ENCODE measurements at regions not wholly inside any gene's neighbourhood (a gene's known extent, or its start where the extent isn't known, plus 50 kb on each side); places are given as distances from the start of the nearest gene placed in this dataset.

DNA sequence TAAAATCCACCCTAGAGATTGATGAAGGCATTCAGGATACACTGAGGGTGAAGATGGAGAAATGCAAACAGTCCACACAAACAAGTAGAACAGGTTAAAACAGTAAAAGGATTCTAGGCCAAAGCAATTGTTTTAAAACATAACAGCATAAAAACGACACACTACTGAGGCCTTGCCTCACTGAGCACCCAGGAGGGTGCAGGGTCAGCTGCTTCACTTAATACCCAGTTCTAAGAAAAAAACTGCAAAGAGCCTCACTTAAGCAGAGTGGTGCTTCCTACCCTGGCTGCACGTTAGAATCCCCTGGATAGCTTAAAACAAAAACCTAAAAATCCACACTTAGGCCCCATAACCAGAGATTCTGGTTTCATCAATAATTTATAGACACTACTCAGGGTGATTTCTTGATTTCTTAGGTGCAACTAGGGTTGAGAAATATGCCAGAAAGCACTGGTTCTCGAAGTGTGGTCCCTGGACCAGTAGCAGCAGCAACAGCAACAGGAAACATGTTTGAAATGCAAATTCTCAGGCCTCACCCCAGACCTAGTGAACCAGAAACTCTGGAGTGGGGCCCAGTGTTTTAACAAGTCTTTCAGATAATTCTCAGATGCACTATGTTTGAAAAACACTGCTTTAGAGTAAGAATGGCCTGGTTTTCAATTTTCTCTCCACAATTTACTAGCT lies 279.1 kb downstream of the ZEB2 start:
- DNase-seq = no peak

DNA sequence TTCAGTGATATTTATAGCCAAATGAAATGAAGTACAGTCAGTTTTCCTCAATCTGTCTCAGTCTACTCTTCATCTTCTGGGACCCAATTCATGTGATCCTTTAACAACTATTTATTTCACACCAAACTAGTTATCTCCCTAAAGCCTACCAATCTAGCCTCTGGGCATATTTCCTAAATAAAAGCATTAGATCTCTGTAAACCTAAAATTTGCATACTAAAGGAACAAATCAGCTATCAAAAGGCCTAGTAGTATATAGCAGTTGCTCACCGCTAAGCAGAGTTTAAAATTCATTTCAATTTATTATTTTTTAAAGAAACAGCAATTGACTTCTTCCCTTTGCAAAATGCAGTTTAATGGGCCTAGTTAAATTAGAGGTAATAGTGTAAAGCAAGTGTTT lies 280.2 kb downstream of the ZEB2 start:
- DNase-seq = no peak

DNA sequence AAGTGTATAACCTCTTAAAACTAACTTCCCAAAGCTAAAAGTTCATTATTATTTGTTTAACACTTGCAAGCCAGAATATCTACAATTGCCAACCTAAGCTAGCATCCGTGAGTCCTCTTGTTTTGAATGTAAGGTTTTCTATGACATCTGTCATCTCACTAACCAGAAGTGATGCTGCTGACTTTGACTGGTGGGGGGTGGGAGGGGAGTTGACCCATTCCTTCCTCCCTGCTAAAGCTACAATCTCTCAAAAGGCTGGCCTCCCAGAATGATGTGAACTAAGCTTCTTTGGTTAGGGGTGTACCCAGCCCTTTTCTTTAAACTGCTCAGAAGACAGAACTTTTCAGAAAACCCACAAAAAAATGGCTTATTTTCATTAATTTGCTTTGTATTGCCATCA lies 280.6 kb downstream of the ZEB2 start:
- DNase-seq = no peak

DNA sequence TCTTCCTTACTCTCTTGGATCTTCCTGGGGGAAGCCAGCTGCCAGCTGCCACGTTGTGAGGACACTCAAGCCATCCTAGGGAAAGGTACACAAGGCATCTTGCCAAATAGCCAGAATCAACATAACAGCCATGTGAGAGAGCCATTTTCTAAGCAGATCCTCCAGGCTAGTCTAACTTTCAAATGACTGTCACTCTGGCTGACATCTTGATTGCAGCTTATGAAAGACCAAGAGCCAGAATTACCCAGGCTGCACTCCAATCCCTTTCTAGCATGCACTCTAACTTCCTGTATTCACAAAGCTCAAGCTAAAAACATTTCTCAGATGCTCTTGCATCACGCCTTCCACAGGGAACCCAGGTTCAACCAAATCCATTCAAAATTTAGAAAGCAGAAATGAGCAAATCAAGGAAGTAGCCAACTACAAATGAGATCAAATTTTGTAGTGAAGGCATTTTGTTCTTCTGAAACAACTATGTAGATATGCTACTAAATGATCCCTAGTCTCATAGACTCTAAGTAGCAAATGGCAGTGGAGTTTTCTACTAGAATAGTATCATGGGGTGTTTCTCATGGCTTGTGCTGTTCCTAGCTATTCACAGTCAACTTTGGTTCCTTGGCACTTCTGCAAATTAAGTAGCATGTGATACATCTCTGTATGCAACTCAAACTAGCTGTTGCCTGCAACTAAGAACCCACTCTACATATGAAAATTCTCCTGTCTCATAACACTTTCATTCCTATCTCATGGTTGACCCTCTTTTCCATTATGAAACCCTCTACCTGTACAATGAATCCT lies 281.9 kb downstream of the ZEB2 start:
- no peak for DNase-seq

DNA sequence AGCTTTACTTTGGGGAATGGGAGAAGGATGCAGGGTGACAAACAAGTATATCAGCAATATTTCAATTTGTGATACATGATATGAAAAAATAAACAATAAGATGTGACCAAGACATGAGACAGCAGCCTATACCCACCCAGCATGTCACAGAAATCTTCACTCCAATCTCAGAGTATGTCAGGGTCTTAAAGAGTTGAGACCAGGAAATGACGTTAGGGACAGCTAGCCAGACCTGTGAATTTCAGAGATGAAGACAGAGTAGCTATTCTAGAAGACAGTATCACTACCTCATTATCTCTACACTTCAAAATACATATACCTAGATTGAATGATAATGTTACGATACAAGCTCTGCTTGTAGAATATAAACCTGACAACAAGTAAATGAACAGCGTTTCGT lies 282.8 kb downstream of the ZEB2 start:
- DNase-seq = no peak

DNA sequence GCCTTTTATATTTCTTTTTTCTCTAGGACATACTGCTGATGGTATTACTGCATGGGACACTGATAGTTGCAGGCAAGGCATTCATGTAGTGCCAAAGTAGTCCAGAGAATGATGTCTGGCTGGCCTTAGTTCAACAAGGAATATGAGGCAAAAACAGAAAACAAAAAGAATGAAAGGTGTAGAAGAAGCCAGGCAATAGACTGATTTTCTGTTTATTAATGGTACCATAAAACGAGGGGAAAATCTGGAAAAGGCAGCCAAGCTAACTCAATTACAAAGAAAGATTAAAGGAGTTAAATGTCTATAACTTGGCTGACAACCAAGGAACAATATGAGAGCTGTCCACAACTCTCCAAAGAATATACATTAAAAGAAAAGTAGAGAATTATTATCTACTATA lies 284.9 kb downstream of the ZEB2 start:
- no peak for DNase-seq

DNA sequence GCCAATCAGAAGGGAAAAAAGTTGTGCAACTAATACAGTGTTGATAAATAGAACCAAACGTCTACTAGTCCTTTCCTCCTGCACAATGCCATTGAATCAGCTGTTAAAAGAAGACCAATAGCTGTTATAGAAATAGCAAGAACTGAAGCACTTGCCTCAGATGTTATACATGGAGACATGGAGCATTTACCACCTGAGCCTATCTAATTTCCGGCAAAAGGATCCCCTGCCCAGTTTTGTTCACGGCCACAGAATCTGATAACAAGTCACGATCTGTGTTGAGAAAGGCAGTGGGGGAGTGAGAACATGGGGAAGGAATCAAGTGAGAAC lies 285.4 kb downstream of the ZEB2 start:
- no peak for DNase-seq

DNA sequence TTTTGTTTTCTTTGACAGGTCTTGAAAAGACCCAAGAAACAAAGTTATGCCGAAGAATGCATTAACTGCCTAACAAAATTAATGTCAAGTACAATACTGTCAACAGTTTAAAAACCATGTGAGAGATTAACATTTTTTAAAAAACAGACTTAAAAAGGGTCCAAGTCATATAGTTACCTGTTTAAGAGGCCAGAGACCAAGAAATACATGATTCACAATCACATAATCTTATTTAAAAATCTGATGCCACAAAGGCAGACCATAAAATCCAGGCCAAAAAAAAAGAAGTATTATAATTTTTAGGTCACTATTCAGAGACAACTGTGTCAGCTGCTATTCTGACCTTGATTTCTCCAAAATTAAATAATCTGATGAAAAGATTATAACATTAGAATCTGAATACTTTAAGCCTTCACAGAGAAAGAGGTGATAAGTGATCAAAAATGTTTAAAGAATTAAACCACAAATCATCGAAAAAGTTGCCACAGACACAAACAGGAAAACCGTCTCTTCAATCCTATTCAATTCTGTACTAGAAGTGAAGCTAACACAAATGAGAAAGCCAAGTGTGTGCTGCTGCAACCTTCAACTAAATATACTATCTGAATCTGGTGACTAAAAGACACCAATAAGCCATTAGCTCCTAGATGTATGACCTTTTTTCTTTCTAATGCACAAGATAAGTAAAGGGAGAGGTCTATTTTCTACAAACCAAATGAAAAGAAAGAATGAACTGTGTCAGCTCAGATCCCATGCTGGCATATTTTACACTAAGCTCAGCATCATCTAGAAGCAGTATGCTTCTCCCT lies 286.0 kb downstream of the ZEB2 start:
- DNase-seq = no peak

DNA sequence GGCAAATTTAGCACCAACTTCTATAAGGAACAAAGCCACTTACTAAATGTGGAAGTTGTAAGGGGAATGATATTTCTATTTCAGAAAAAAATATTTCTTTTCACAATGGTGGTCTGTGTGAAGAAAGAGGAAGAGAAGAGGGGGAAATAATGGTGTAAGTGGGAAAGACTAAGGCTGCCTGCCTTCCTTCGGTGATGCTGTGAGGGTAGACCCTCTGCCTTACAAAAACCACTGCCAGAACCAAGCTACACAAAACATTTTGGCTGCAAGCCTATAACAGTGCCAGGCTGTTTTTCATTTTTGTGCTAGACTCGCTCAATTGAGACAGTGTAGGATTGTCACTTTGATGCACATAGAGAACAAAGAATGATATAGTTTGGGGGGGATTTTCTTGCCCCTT lies 286.6 kb downstream of the ZEB2 start:
- no peak for DNase-seq

DNA sequence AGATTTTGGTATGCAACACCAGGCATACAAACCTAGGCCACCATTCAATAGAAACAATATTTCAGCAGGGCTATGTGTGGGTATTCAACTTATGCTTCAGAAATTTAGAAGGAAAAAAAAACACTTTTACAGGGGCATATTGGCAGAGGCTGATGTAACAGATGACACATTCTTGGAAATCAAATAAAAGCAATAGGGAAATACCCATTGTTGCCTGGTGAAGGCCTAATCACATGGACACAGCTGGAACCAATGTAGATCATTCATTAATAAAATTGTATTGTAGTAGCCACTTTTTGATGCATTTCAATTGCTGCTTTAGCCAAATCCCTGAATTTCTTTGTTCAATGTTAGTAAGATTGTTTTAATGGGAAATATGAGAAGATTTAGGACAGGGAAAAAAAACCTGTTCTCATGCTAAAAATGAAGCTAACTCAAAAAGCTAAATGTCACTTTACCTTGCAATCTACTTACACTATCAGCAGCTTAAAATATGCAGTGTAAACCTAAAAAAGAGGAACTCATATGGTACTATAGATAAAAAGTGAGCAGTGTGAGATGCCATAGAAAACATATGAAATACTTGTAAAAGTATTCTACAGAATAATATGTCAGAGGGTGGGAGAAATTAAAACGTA lies 289.4 kb downstream of the ZEB2 start:
- peak; percentile 17 for DNase-seq

DNA sequence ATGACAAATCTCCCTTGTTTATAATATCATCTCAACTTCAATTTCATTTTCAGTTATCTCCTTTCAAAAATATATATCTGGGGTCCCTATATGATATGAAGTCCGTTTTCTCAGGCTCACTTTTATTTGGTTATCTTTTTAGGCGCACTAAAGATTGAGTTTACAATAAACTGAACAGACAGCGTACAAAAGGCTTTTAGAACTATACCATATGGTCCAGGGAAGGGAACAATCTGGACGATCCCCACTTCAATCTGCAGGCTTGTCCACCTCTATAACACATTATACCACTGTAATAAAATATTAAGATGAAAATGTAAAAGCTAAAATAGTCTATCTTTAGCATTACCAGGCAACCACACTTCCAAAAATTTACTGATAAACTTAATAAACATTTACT lies 289.9 kb downstream of the ZEB2 start:
- DNase-seq = no peak

DNA sequence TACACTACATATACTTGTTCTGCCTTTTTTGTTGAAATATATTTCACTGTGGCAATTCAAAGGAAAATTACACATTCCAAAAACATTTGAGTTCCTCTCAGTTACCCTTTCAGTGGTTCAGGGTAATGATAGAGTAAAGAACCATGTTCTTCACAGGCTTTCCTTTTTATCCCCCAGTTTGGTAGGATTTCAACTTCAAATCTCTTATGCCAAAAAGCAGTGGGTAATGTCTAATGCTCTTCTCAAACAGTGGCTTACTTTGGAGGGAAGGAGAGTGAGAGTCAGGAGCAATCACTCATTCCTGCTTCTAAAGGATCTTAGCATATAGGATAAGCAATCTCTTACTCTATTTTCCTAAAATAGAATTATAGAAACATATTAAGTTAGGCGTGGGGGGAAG lies 290.6 kb downstream of the ZEB2 start:
- DNase-seq = no peak

DNA sequence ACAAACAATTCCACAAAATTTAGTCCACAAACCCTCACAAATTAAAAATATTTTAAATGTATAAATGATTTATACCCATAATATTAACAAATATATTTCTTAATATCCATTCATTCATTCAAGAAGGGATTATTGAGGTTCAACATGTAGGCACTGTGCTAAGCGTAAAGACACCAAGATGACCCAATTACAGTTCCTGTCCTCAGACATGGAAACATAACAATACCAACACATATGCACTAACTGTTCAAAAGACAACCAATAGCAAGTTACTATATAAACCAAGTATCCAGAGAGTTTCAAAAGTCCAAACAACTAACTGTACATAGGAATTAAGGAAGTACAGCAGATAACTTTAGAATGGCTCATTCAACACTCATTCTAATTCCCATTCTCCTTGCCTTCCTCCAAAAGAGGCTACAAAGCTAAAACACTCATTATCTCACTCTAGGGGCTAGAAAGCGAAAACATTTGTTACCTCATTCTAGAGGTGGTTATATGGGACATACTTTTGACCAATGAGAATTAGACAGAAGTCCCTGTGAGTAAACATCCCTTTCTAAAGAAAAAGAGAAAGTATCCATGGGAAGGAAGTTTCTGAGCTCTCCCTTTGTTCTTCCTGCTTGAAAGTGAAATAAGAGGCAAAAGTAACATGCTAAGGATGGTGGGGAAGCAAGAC lies 292.4 kb downstream of the ZEB2 start:
- no peak for DNase-seq

DNA sequence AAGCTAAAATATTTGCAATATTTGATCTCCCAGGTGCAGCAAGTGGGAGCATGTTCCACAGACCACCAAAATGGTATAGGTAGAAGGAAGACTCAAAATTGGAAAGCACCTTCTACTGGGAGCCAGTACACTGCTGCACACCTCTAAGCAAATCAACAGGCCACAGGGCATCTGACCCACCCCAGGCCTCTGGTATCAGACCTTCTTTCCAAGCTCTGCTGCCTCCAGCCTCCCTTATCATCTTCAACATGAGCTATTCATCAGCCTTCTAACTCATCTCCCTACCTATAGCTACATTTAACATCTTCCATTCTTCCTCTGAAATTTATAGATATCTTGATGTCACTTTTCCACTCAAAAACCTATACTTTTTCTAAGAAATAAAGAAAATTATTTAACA lies 294.8 kb downstream of the ZEB2 start:
- no peak for DNase-seq

DNA sequence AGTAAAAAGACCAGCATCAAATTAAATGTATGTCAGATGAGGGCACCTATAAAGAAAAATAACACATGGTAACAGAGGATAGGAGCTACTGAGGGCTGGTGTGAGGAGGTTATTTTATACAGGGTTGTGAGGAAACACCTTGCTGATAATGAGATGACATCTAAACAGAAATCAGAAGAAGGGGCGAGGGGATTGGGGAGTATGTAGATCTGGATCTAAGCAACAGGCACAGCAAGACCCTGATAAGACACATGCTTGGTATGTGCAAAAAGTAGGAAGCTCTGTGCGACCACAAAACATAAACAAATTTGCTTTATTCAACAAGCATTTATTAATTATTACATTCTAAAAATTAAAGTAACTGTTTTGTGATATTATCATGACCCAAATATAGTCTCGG lies 295.4 kb downstream of the ZEB2 start:
- no peak for DNase-seq

DNA sequence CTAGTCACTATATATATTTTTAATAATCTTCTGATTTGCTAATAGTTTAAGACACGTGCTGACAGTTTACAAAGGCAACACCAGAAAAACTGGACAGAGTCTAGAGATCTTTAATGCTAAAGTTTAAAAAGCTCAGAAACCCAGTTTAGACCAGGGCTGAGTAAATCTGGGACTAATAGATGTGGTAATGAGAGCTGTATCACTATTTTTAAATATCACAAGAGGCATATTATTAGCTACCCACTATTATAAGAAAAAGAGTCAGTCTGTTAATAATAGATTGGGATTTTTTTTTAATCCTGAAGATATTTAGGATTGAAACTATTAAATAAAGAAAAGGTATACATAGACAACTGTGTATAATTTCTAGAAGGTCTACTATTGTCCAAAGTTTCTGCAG lies 299.9 kb downstream of the ZEB2 start:
- no peak for DNase-seq

DNA sequence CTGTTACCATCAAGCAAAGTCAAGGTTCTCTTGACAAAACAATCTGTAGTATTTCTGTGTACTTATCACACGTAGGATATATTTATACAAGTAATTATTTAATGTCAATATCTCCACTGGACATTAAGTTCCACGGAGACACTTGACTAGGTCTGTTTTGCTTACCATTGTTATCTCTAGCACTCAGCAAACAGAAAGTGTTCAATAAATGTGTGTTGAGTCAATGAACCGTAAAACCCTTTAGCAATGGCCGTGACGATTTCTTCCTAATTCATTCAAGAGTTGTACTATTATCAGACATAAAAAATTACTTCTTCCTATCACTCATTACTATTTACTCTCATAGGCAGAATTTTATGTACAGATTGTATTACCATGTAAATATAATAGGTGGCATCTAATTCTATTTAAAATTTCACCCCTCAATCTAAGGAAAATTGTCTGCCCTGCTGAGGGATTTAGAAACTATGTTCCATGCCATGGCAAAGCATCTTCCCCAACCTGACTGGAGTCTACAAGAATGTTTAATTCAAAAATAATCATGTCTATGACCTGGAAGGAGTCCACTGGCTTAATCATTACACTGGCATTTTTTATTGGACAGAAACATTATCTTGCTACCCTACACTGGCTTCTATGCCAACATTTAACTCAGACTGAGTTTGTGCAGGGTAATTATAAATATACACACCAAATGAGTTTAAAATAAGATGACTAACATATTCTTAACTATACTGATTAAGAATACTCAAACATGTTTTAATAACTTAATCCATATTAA lies 301.9 kb downstream of the ZEB2 start:
- no peak for DNase-seq

DNA sequence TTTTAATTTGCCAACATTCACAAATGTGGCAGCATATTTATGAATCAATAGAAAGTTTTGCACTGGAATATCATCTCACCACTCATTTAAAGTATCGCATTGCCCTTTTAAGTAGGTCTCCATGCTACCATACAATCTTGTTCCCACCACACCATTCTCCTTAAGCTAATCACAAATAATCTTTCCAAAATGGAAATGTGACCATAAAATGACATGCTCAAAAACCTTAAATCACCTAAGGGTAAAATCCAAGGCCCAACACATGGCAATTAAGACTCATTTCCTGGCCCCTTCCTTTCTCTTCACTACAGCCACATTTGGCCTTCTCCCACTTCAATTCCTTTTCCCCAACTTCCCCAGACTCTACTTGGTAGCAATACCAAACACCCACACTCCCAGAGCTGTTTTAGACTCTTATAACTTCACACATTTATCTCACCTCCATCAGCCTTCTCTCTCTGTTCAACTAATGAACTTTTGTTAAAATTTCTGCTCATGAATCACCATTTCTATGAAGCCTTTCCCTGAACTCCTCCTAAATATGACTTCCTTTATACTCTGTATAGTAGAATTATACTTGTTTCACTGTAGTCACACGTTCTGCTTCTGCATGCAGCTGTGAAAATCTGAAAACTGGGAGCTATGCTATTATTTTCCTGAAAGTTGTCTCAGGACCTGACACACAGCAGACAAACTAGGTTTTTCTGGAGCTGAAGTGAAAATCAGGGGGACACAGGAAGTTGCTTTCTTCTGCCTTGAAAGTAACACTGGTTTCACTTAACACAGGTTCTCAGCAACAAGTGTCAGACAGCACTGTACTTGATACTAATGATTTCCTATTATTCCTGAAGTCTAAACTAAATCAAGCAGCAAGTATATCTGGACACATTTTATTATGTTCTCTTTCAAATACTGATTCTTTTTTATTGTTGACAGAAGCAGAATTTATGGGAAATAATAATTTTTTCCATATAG lies 303.9 kb downstream of the ZEB2 start:
- no peak for DNase-seq

DNA sequence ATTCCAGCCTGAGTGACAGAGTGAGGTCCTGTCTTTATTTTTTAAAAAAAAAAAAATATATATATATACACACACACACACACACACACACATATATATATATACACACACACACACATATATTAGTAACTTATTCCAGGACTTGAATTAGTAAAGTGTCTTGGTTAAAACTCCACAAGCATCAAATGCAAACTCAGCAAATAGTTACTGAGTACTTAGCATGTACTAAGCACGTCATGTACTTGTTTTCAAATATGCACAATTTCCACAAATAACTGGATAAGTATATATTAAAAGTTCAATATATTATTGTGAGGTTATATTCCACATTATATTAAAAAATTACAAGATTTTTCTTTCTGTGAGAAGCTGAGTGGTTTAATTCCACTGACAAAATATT lies 304.7 kb downstream of the ZEB2 start:
- no peak for DNase-seq

DNA sequence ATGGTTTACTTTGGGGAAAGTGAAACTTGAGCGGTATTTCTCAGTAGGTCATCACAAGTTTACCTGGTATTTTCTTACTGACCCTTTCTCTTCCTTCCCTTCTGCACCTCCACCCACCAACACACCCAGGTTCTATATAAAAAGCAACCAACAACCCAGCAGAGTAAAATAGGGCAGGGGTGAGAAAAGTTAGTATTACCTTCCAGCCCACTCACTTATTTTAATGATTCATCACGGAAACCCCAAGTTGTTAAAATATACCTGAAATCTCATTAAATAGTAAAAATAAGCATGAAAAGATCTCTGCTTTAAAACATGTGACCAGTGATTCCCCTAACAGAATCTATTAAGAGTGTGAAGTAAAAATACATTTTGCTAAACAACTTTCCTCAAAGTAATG lies 306.1 kb downstream of the ZEB2 start:
- no peak for DNase-seq

DNA sequence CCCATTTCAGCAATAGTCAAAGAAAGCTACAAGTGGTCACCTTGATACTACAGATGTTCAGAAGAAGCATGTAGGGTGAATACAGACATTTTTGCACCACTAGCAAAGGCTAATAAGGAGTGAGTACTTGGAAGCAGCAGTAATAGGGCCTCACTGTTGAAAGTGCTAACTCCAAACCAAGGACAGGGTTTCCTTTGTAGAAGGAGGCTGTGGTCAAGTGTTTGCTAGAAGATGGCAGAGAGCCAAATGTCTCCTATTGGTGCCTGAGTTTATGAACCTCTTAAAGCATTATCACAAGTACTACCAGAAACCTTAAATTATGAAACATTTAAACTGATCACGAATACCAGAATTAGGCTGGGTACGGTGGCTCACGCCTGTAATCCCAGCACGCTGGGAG lies 308.1 kb downstream of the ZEB2 start:
- DNase-seq = no peak
